ENCODE measurements at regions not wholly inside any gene's neighbourhood (a gene's known extent, or its start where the extent isn't known, plus 50 kb on each side); places are given as distances from the start of the nearest gene placed in this dataset.

- no peak for TF ChIP-seq TEAD2 (CRISPR knock-in tag; IDR thresholded peaks at IDR 0.05)
- no peak for TF ChIP-seq FOSL1 (CRISPR knock-in tag; IDR thresholded peaks at IDR 0.05; ENCODE audit: borderline replicate concordance)
- TF ChIP-seq CENPT (CRISPR knock-in tag; IDR thresholded peaks at IDR 0.05; ENCODE audit: low read depth) = no peak
- TF ChIP-seq NFIC (IDR thresholded peaks at IDR 0.05; ENCODE audit: low read length) = peak; percentile 93
- TF ChIP-seq BCL6 (CRISPR knock-in tag; IDR thresholded peaks at IDR 0.05) = peak; percentile 94
- TF ChIP-seq KLF12 (CRISPR knock-in tag; IDR thresholded peaks at IDR 0.05; ENCODE audit: borderline replicate concordance) = no peak
- peak; percentile 84 for TF ChIP-seq PBX2 (CRISPR knock-in tag; IDR thresholded peaks at IDR 0.05)
- no peak for TF ChIP-seq E2F5 (CRISPR knock-in tag; conservative IDR thresholded peaks at IDR 0.05)
- TF ChIP-seq ARID4A (CRISPR knock-in tag; IDR thresholded peaks at IDR 0.05; ENCODE audit: borderline replicate concordance) = peak; percentile 80; the same call in 1 of the 2 replicates
- TF ChIP-seq XBP1 (CRISPR knock-in tag; IDR thresholded peaks at IDR 0.05) = peak; percentile 54; the same call in 1 of the 2 replicates
- TF ChIP-seq CREB1 (IDR thresholded peaks at IDR 0.05) = peak; percentile 69
- peak; percentile 87 for TF ChIP-seq CREB1 (CRISPR knock-in tag; IDR thresholded peaks at IDR 0.05)
- peak; percentile 80; the same call in 1 of the 2 replicates for TF ChIP-seq RXRA (CRISPR knock-in tag; IDR thresholded peaks at IDR 0.05)
- TF ChIP-seq NCOR1 (IDR thresholded peaks at IDR 0.05; ENCODE audit: borderline replicate concordance, low read length) = peak; percentile 96
- TF ChIP-seq SNAPC2 (CRISPR knock-in tag; IDR thresholded peaks at IDR 0.05) = peak; percentile 64
- no peak for TF ChIP-seq POLR2A (IDR thresholded peaks at IDR 0.05; ENCODE audit: insufficient read depth in 1 of 2, low read depth in 2 of 2, low read length in 2 of 2)
- TF ChIP-seq ZNF75D (CRISPR knock-in tag; IDR thresholded peaks at IDR 0.05; ENCODE audit: borderline replicate concordance) = no peak
- 0 out of 2 replicates have a peak, but pooled peaks have one; percentile 73 for TF ChIP-seq ETV6 (CRISPR knock-in tag; conservative IDR thresholded peaks at IDR 0.05)
- TF ChIP-seq SAP130 (CRISPR knock-in tag; IDR thresholded peaks at IDR 0.05; ENCODE audit: low read depth) = peak; percentile 95
- 0 out of 2 replicates have a peak, but pooled peaks have one; percentile 43 for TF ChIP-seq ZNF746 (CRISPR knock-in tag; IDR thresholded peaks at IDR 0.05)
- peak; percentile 55; the same call in 1 of the 2 replicates for TF ChIP-seq GMEB1 (CRISPR knock-in tag; IDR thresholded peaks at IDR 0.05; ENCODE audit: borderline replicate concordance)
- TF ChIP-seq JUN (CRISPR knock-in tag; IDR thresholded peaks at IDR 0.05) = peak; percentile 73; the same call in 1 of the 2 replicates
- no peak for TF ChIP-seq GTF2F1 (IDR thresholded peaks at IDR 0.05; ENCODE audit: low read length)
- TF ChIP-seq LCORL (IDR thresholded peaks at IDR 0.05) = no peak; the same call in 1 of the 2 replicates
- TF ChIP-seq LCORL (CRISPR knock-in tag; IDR thresholded peaks at IDR 0.05) = peak; percentile 88; the same call in 1 of the 2 replicates
These were observed 102.8 kb upstream of the TMEM170B start (continued) for GRCh38 chr6:11434565-11435326.

Data from HepG2 (cell line).